GM12891 (cell line): ENCODE measurements at regions not wholly inside any gene's neighbourhood (a gene's known extent, or its start where the extent isn't known, plus 50 kb on each side); places are given as distances from the start of the nearest gene placed in this dataset.

Source experiments
- POLR2A ChIP-seq: IDR thresholded peaks from 2 replicates; pipeline ENCODE4 v1.6.1; 2011; ENCODE audit warnings: low read depth, low read length, control low read depth
- POLR2AphosphoS5 ChIP-seq: IDR thresholded peaks from 2 replicates; pipeline ENCODE4 v1.6.1; 2011; ENCODE audit warnings: low read depth, low read length, control low read depth

DNA sequence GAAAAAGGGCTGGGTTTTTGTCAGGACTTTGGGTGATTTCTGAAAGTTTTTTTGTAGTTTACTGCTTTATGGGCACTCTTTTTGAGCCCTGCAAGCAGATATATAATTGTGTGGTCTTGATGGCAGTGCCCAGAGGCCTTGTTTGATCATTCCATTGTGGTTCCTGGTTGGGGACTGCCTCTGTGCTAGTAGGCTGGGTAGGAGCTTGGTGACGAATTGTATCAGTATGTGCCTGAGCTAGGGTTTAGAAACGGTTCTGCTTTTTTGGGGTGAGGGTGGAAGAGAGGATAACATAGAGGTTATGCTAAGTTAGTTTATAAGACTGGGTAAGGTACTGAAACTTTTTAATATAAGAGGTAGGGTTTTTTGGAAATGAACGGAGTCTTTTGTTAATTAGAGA is 139.7 kb upstream of the ETV3 start:
- TF ChIP-seq POLR2AphosphoS5 (no peak), POLR2A (no peak)
